ENCODE measurements at regions not wholly inside any gene's neighbourhood (a gene's known extent, or its start where the extent isn't known, plus 50 kb on each side); places are given as distances from the start of the nearest gene placed in this dataset.
A peak's percentile ranks its signal among the peaks of the same experiment; 100 is the strongest.

DNA sequence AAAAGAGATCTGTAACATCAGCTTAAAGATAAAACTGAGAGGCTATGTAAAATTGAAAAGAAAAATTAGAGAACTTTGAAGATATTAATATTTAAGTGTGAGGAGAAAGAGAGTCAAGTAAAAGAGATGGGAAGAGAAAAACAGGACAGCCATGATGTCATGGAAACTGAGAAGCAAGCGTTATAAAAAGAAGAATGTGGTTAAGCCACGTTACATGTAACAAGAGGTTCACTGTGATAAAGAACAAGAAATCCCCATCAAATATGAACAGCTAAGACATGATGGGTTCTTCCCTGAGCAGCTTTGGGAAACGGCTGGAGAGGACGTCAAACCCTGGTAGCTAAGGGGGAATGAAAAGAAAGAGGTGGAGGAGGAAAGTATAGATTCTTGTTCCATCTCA lies 1269.3 kb upstream of the TENM3 start:
- DNase-seq: no peak

DNA sequence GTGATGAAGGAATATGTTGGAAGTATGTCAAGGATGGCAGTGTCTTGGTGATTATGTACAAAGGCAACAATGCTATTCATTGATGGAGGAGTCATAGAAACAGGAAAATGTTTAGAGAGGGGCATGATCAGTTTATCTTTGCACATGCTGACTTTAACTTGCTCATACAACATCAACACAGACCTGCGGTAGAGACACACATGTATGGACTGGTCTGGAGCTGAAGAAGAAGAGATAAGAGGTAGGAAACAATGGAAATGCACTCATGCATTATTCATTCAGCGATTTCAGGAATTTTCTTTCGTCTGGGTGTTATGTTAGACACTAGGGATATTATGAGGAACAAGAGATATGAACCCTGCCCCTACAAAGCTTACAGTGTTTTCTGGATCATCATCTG lies 1252.3 kb upstream of the TENM3 start:
- no peak for DNase-seq

DNA sequence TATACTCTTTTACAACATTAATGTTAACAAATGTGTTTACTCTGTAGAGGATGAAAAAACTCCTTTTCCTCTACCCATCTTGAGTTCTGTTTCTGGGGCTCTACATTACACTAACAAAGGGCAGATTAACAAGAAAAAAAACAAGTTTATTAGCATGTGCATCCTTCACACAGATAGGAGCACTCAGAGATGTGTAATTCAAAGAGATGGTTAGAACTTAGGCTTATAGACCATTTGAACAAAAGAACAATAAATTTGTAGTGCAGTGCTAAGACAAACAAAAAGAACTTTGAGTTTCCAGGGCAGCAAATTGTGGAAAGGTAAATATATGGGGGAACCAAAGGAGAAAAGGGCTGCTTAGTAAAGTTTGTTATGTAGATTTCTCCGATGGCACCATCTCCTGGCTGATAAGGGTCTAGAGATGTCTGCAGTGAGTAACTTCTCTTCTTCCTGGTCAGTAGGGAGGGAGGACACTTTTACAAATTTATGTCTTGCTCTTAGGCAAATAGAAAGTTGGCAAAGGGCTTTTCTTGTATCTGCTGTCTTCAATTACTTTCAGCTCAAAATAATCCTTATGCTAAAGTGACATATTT lies 1249.9 kb upstream of the TENM3 start:
- no peak for DNase-seq

DNA sequence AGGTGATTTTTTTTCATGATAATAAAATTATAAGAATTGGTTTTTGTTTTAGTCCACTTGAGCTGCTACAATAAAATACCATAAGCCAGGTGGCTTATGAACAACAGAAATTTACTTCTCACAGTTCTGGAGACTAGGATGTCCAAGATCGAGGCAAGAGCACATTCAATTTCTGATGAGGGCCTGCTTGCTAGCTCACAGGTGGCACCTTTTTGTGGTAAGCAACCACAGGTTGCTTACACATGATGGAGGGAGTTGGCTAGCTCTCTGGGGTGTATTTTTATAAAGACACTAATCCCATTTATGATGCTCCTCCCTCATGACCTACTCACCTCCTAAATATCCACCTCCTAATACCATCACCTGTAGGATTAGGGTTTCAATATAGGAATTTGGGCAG lies 1248.5 kb upstream of the TENM3 start:
- no peak for DNase-seq

- DNase-seq: no peak
Observed at GRCh38 chr4:180999217-180999616, 1244.0 kb upstream of the TENM3 start.

DNA sequence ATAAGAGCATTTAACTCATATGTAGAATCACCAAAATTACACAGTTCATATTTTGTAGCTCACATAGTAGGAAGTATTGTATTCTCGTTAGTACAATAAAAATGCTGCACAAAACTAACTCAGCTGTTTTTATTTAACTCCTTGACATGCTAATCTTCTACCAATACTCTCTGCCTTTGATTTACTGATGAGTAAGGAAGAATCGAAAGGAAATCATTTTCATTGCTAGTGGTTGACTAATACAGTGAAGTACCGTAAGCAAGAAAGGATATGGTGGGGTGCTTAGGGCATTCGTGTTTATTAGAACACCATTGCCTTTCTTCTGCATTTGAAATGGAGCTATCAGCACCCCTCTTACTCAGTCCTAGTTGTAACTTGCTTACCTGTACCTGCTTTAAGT lies 1239.1 kb upstream of the TENM3 start:
- DNase-seq: no peak

DNA sequence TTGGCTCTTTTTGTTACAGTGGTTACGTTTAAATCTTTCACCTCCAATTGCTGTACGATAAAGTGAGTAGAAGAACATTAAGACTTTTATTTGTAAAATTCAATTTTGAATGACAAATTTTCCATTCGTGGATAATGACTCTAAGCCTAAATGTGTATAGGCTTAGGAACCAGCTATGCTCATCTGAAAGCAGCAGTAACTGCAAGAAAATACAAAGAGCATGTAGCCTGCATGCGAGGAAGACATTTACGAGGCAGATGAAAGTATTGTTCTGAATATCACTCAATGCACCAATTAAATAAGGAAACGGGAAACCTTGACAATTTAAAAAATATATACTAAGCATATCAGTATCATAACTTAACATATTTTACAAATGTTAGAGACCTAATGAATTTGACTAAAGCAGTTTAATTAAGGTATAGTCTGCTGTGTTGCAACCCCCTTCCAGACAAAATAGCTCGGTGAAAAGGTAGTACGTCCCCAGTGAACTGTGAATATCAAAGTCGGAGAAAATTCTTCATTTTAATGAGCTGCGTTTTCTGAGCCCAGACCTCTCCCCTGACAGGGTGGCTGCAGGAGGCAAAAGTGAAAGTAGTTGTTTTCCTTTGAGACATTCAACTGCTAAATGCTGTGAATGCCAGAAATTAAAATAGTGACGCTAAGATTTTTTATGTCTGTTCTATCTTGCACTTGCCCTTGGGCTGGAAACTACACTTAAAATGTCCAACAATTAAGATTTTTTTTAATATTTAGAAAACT lies 1236.5 kb upstream of the TENM3 start:
- DNase-seq: peak; percentile 8

- DNase-seq: no peak
Observed at GRCh38 chr4:181007751-181008150, 1235.5 kb upstream of the TENM3 start.

- peak; percentile 15 for DNase-seq
Observed at GRCh38 chr4:181008164-181008563, 1235.0 kb upstream of the TENM3 start.

GRCh38 chr4:181013162-181013561 lies 1230.0 kb upstream of the TENM3 start:
- no peak for DNase-seq

DNA sequence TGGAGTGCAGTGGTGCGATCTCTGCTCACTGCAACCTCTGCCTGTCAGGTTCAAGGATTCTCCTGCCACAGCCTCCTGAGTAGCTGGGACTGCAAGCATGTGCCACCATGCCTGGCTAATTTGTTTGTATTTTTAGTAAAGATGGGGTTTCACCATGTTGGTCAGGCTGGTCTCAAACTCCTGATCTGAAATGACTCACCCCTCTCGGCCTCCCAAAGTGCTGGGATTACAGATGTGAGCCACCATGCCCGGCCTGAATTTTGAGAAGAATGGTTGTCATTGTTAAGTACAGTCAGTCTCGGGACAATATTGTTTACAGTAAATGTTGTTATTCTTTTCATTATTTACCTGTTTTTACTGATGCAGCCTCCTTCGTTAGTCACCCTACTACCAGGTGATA lies 1226.2 kb upstream of the TENM3 start:
- DNase-seq: no peak

GRCh38 chr4:181018472-181018871 lies 1224.7 kb upstream of the TENM3 start:
- no peak for DNase-seq

DNA sequence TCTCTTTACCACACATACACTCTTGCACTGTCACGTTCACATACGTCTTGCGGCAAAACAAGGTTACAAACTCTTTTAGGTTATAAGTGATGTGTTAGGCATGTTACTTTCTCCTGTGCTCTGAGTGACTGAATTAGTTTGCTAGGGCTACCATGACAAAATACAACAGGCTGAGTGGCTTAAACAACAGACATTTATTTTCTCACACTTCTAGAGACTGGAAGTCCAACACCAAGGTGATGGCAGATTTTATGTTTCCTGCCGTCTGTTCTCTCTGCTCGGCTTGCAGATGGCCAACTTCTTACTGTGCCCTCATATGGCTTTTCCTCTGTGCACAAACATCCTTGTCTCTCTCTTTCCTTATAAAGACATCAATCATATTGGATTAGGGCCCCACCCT lies 1224.3 kb upstream of the TENM3 start:
- DNase-seq: no peak

DNA sequence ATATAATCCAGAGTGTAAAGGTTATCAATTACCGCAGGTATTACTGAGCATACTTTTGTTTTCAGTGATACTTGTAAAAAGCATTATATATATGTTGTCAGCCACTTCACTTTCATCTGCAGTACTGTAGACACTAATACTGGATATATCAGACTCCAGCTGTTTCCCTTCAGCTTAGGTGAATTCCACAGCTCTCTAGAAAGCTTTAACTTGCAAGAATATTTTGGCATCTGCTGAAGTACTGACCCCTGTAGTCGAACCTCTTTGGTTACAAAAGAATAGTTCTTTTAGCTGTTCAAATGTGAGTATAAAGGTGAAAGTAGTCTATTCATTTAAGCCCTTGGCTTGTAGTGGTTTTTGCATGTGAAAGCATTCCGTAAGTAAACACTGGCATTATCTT lies 1222.7 kb upstream of the TENM3 start:
- DNase-seq: no peak

GRCh38 chr4:181021213-181021612 lies 1222.0 kb upstream of the TENM3 start:
- no peak for DNase-seq

GRCh38 chr4:181030135-181030921 lies 1212.9 kb upstream of the TENM3 start:
- DNase-seq: peak; percentile 57

DNA sequence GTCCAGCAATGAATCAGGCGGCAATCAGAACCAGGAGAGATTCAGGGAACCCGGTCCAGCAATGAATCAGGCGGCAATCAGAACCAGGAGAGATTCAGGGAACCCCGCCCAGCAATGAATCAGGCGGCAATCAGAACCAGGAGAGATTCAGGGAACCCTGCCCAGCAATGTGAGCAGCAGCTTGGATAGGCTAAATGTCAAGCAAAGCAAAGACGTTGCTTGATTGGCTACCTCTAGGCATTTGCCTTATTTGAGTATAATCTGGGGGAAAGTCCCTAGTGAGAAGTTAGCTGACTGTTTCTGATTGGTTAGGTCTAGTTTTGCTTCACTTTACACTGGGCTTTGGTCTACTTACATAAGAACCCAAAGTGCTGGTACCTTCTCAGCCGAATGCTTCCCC lies 1212.2 kb upstream of the TENM3 start:
- no peak for DNase-seq

DNA sequence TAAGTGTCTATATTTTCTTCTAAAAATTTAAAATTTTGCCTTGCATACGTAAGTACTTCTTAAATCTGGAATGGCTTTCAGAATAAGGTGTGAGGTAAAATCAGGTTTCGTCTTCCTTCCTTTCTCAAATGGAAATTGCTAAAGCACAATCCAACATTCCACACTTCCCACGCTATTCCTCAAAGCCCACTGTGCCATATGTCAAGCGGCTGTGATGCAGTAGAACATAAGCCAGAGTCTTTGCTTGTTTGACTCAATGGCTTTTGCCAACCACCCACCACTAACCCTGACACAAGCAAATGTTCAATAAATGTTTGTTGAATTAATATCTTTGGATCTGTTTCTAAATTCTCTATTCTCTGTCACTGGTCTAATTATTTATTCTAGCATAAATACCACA lies 1199.7 kb upstream of the TENM3 start:
- no peak for DNase-seq

- DNase-seq: no peak
Observed at GRCh38 chr4:181046809-181047208, 1196.4 kb upstream of the TENM3 start.

DNA sequence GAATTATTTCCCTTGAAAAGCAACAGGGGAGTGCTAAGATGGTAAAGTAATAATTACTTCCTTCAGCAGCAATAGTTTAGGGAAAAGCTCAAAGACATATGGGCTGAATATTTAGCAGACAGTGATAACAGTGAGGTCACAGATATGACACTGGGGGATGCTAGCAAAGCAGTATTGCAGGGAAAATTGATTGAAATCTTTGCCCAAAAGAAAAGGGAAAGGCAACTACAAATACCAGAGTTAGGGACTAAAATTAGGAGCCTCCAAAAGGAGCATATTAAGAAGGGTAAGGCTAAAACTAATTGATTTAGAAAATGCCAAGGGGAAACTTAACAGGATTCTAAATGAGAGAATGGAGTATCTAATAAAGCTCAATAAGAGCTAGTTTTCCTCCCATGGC lies 1191.3 kb upstream of the TENM3 start:
- DNase-seq: no peak

- no peak for DNase-seq
Observed at GRCh38 chr4:181061787-181062186, 1181.4 kb upstream of the TENM3 start.

DNA sequence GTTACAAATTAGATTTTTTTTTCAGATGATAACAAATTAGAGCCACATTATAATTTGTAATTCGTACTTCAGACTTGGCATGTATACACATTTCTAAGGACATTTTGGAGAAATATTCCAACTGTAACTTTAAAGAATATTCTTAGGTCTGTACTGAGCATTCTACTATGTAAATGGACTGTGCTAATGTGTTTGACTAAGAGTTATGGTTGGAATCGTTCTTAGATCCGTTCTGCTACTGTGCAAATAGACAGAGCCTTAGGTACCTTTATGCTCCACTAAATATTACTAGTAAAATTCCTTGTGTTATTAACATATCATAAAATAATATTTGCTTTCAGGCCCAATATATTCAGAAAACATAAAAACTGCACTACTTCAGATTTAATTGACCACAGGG lies 1180.0 kb upstream of the TENM3 start:
- no peak for DNase-seq

DNA sequence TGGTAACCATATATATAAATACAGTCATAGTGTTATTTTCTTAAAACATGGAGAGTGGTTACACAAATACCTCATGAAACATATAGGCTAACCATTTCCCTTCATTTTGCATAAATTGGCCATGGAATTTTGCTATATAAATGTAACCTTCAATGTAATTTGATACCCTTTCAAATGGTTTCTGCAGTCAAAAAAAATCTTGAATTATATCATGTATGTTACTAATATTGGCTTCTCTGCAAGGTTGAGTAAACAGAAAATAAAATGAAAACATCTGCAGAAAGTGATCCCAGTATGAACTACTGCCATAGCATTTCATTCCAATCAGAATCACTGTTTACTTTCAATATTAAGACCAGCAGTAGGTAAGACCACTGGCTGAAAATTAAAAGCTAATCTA lies 1165.9 kb upstream of the TENM3 start:
- DNase-seq: peak; percentile 45

- no peak for DNase-seq
Observed at GRCh38 chr4:181078196-181078595, 1165.0 kb upstream of the TENM3 start.
